GM21515 (cell line): ENCODE measurements at regions not wholly inside any gene's neighbourhood (a gene's known extent, or its start where the extent isn't known, plus 50 kb on each side); places are given as distances from the start of the nearest gene placed in this dataset.
"Not testable (repeated sequence)": the region's sequence is repeated elsewhere in the genome, so short reads cannot be mapped to it uniquely, and the experiment has no call there.

Experiments used
- ATAC-seq: cut with Tn5 transposase; IDR thresholded peaks from one replicate; pipeline ENCODE4 v1.9.1; 2021; ENCODE audit not compliant: unreplicated experiment

DNA sequence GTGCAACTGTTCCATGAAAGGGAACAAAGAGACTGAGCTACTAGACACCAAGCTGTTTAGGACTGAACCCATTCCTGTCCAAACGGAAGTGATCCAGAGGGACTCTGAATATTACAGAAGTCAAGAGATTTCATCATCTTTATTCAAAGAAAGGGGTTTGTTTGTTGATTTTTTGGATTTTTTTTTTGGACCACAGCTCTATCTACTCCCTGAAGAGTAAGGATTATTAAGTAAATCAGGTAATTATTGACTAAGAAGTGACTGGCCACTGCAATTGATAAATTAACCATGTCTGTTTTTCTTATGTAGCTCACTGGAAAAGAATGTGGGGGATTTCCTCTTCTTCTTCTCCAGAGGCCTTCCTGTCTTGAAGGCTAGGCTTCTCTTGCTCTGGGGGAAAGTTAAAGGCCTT is 146.6 kb upstream of the TPM1 start:
- ATAC-seq: no peak

DNA sequence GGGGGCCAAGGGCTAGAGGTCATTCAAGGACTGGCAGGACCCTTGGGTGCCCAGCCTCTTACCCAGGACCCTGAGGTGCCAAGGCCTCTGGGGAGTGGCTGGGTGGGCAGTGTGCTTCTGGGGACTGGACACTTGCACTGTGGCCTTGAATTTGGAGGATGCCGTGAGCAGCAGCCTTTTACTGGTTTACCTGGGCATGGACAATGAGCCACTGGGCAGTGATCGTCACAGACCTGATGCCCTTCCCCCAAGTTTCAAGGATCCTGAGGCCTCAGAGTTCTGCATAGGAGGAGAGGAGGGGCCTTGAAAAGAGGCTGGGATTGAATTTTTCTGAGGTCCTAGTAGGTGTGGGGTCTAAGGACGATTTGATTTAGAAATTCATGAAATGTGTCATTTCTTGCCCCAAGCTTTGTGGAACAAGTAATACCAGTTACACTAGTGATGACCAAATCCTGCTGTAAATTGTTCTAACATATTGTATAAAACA is 146.1 kb upstream of the TPM1 start:
- no peak for ATAC-seq

DNA sequence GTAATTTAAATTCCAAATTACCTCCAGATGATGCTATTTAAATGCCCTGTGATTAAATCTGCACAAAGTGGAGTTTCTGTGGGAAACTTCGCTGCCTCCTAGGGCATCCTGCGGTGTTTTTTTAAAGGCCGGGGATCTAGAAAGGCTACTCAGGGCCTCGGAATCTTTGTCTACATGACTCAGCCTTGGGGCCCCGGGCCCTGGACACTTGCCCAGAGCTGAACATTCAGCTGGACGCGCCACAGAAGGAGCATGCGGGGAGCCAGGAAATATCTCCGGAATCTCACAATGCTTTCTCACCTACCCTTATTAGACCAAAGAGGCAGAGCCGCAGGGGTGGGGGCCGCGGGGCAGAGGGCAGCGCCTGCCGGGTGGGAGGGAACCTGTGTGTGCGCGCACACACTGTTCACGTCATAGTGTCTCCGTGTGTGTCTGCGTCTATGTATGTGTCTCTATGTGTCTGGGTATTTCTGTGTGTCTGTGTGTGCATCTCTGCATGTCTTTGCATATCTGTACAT is 145.5 kb upstream of the TPM1 start:
- no peak for ATAC-seq

DNA sequence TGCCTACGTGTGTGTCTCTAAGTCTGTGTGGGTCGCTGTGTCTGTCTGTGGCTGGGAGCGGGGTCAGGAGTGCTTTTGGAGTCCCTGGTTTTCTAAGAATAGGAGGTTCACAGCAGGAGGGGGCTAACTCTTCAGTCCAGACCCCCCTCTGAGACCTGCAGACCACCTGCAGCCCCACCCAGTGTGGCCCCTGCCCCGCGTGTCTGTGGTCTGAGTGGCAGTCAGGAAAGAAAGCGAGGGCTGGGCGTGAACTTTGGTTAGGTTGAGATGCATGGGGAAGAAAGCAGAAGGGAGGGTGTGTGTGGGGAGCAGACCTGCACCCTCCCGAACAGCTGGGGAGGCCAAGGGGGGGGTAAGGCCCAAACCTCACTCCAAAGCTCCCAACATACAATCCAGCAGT is 144.9 kb upstream of the TPM1 start:
- ATAC-seq: no peak

DNA sequence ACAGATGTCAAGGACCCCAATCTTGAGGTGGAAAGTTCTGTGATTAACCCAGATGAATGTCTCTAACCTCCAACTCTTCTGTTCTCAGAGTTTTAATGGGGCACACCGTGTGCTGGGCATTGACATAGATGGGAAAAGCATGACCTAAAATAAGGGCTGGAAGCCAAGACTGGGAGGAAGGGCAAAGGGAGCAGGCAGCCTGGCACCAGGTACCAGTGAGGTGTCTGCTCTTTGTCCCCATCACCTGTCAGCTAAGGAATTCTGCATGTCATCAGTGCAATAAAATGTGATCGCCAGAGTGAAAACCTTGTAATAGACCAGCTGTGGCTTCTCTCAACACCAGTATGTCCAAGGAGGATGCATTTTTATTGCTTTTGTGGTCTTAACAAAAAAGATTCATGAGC is 143.5 kb upstream of the TPM1 start:
- no peak for ATAC-seq

DNA sequence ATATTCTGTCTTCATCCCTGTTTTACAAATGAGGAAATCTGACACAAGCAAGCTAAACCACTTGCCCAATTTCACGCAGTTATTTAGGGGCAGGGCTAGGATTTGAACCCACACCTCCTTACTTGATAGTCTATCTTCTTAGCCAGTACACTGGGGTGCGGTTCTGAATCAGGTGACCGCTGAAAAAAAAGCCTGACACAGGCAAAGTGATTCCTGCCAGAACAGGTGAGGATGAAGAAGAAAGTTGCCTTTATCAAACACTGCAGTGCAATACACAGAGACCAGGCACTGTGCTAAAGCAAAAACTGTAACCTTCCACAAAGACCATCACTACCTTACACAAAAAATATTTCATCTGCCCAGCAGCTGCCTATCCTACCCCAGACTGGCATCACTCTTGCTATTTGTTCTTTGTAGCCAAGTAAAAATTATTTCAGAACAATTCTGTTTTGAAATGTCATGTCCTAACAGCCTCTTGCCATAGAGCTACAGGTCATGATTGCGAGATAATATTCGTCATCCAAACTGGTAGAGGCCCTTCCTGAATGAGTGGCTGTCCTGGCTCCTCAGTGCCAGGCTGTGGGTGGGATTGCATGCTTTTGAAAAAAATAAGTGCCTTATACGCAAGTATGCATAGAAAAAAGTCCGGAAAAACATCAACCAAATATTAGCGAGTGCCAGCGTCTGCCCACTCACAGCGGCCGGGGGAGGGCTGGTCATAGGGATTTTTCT is 142.3 kb upstream of the TPM1 start:
- no peak for ATAC-seq

DNA sequence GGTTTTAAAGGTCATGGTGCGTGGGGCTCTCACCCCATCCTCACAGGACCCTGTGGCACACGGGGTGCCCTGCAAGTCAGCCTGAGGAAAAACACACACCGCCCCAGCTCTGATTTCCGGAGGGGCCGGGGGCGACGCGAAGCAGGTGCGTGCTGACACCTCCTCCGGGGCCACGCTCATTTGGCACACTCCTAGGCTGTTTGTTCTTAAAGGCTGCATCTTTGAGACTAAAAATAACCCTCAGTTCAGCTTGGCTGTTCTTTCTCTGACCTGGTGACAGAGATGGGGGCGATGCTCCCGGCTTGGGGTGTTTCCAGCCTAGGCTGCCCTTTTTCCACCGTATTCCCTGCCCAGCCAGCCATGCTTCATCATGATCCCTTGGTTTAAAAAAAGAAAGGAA is 141.5 kb upstream of the TPM1 start:
- no peak for ATAC-seq

DNA sequence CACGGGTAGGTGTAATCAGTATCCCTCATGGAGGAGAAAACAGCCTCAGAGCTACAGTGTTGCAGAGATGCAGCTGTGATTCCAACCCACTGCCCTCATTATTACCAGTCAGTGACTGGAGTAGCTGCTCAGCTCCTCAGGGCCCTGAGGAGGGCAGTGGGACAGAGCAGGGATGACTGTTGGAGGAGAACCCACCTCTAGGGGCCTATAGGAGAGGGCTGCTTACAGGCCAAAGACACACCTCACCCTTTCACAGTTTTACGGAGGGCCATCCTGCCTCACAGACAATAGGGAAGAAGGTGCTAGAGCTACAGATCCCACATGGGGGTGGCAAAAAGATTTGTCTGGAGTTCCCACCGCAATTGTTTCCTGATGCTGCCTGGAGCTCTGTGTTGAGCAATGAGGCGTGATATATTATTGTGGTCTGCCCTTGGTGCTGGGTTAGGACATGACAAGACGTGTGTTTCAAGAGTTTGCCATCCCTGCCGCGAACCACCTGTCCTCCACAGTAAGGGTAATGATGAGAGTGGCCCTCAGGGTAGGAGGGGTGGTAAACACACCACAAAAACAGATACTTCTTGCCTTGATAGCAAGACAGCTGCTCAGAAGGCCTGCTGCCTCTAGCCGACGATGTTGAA is 140.5 kb upstream of the TPM1 start:
- no peak for ATAC-seq

DNA sequence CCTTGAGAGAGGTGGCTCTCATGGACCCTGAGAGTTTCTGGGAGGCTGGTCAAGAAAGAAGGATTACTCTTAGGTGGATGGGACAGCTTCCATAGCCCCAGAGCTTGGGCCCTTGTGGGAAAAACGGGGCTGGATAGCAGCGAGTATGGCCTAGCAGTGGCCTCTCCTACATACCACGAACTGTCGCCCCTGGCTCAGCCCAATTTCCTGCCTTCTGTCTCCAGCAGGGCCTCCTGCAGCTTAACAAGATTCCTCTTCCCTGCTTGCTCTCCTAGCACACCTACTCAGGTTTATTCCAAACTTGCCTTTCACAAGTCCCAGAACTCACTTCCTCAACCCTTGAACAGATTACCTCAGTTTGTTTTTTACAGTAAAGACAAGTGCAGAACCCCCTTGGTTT is 139.7 kb upstream of the TPM1 start:
- no peak for ATAC-seq

DNA sequence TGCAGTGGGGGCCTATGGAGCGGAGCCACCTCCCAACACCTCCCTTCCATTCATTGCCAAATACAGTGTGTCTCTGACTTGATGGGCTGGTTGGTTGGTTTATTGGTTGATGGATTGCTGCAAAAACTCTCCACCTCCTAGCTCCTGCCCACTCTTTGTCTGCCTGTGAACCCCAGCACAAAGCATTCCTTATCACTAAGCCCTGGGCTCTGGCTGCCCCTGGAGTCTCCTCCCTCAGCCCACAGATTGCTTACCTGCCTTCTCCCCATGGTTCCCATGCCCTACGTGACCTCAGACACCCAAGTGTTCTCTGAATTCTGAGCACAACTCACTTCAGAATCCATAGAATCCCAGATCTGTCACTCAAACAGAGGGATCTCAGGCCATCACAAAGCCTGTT is 139.1 kb upstream of the TPM1 start:
- no peak for ATAC-seq

DNA sequence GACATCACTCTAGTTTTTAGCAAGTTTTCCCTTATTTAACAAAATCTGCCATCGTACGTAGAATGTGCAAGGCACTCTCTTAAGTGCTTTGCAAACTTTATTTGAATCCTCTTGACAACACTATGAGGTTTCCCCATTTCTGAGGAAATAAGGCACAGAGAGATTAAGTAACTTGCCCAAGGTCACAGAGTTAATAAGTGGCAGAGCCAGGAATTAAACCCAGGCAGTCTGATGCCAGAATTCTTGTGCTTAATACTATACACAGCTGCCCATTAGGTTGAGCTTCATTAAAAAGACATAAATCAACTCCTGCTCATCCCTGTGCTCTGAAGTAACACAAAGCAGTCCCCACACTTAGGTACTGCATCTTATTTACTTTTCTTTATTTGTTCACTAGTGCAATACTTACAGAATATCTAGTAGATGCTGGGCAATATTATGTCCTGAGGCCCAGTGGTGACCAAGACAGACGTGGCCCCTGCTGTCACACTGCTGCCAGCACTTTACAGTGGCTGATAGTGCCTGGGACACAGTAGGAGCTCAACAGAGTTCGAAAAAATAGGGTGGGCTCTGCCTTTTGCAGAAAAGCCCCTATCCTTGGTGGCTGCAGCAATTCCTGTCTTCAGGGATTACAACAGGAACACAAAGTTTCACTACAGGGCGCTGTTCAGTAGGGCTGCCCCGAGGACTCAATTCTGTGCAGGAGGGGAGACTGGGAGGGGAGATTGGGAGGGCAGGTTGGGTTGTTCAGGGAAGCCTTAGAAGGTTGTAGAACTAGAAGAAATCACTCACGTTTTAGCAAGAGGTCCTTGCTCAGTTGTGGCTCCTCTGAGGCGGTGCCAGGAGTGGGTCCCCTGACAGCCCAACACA is 138.3 kb upstream of the TPM1 start:
- no peak for ATAC-seq

DNA sequence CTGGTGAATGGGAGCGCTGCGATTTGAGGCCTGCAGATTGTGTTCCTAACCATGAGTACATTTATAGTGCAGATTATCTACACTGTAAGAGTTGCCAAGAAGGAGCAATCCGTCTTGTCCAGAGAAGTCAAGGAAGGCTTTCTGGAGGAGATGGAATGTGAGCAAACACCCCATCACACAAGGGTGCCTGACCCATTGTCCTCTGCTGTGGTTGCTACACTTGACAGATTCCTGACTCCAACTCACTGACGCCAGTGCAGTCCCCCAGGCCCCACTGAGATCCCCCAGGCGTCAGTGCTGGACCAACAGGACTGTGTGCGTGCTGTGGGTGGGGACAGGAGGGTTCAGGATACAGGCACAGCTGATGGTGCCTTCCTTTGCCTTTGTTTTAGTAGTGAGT is 135.9 kb upstream of the TPM1 start:
- no peak for ATAC-seq

DNA sequence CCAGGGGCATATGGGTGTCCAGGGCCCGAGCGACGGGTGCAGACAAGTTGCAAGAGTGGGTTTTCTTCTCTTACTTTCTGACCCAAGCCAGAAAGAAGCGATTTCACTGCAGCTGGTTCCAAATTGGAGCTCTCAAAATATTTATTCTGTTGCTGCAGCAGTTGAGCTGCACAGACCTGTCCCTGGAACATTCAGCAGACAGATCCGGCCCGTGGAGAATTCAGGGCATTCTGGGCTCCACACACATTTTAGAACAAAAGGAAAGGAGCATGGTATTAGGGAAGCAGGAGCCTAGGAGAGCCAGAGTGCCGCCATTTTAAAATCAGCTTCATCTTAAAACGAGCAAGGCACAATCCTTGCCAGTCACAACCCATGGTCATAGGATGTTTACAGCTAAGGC is 135.3 kb upstream of the TPM1 start:
- ATAC-seq: no peak

DNA sequence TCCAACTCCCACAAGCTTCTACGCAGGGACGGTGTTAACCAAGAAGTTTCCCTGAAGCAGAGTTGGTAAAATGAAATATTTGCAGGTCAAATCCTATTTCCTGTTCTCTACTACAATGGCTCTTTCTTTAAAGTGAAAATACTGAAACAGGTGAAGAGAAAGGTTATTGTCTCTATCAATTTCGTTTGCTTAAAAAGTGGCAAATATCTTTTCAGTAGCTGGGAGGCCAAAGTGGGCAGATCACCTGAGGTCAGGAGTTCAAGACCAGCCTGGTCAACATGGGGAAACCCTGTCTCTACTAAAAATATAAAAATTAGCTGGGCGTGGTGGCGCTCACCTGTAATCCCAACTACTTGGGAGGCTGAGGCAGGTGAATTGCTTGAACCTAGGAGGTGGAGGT is 134.2 kb upstream of the TPM1 start:
- not testable (repeated sequence) for ATAC-seq

DNA sequence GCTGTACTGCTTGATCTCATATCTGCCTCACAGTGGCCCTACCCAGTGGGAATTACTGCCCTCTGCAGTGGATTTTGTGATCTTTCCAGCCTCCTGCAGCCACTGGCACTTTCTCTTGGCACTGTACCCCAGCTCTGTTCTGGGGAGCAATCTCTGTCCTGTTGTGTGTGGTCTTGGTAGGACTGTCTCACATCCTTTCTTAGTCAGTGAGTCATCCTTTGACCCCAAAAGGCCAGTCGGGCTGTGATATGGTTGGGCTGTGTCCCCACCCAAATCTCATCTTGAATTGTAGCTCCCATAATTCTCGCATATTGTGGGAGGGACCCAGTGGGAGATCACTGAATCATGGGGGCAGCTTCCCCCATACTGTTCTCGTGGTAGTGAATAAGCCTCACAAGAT is 133.3 kb upstream of the TPM1 start:
- no peak for ATAC-seq

DNA sequence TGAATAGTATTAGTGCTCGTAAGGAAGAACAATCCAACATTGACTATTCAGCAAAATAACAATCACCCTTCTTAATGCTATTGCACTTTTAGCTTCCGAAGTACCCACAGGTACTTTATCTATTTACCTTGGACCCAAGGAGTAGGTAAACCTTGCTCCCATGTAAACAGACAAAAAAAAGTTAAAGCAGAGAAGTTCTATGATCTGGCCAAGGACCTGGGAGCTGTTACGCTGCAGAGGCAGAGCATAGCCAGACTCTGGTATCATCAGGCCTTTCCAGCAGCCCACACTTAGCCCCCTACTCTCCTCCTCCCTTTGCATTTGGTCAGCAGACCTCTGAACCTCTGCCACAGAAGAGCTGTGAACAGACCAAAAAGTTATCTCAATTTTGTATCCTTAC is 130.3 kb upstream of the TPM1 start:
- ATAC-seq: no peak

DNA sequence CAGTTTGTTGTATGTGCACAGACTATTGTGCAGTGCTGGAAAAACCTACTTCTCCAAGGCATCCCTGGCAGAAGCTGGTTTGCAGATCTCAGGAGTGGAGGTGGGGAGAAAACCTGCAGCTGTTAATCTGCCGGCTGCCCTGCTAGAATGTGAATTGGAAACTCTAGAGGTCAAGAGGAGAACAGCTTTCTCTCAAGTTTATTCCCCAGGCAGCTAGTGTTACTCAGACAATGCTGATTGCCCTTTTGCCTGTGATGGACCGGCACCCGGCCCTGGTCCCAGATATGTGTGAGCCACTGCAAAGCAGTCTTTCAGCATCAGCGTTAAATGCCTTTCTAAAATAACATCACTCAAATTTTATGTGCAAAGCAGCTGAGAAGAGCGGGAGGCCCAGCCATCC is 129.7 kb upstream of the TPM1 start:
- ATAC-seq: no peak

DNA sequence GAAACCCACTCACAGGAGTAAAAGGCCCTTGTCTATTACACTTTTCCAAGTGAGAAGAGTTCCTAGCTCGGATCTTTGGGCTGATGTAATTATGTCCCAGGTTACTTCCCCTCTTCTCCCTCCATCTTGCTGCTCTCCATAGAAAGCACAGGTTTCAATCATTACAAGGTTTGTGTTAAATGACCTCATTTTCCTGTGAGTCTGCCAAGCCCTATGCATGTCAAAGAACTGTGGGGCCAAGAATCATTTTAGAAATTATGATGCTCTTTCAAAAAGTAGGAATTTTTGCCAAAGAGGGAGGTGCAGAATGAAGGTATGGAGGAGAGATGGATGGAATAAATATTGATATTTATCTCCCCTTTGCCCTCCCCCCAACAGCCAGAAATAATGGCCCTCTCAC is 129.3 kb upstream of the TPM1 start:
- ATAC-seq: no peak

DNA sequence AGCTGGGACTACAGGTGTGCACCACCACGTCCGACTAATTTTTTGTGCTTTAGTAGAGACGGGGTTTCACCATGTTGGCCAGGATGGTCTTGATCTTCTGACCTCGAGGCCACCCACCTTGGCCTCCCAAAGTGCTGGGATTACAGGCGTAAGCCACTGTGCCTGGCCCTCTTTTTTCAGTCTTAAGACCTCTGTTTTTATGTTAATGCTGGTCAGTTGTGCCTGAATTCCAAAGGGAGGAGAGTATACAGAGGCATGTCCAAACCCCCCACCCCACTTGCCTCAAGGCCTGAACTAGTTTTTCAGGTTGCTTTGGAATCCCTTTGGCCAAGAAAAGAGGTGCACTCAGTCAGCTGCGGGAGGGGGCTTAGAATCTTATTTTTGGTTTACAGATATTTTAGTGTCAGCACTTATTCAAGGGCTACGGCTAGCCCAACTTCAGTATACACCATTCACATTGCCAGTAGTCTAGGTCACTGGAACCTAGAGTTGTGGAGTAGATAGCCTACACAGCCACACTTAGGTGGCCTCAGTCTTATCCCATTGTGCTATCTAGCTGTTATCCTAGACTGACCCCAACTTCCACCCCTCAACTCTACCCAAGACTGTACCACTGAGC is 128.0 kb upstream of the TPM1 start:
- no peak for ATAC-seq

DNA sequence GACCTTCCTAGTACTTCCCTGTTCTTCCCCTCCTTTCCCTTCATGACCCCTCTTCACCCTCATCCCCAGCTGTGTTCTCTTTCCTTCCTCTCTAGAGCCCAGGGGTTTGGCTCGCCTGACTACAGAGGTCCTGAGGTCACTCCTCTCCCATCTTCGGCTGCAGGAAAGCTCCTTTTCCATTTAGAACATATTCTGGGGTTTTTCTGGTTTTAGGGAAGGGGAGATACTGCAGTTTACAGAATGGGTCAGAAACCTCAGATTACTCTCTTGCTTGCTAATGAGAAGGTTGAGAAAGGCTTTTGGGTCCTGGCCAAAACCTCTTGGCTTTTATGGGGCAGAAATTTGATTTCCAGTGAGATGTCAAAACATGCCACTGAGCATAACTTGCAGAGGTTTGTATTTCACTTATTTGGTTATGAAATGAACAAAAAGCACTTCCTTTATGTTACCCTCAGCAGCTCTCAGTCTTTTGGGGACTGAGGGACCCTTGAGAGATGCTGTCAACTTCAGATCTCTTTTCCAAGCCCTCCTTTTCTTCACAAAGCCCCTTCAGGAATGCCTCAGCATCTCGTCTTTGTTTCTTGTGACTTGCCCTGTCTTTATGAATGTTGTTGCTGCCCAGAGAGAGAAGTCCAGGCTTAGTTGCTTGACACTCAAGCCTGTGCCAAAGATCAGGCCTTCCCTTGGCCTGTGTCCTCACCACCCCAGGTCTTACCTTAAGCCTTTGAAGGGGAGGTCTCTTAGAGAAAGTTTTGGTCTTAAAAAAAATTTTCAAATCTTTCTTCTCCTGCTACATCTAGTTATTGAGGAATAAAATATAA is 121.7 kb upstream of the TPM1 start:
- ATAC-seq: no peak
